Panc1 (cell line): ENCODE measurements at regions not wholly inside any gene's neighbourhood (a gene's known extent, or its start where the extent isn't known, plus 50 kb on each side); places are given as distances from the start of the nearest gene placed in this dataset.

Experiments used
- POLR2AphosphoS5 ChIP-seq: IDR thresholded peaks from 2 replicates; pipeline ENCODE4 v1.6.1; 2012; ENCODE audit warnings: mild to moderate bottlenecking, low read depth, low read length, moderate library complexity
- SIN3A ChIP-seq: IDR thresholded peaks from 2 replicates; pipeline ENCODE4 v1.6.1; 2012; ENCODE audit warnings: low read depth, mild to moderate bottlenecking, low read length, moderate library complexity, borderline replicate concordance; ENCODE audit not compliant: insufficient read depth
- TF ChIP-seq, protein P1 (sequence below): fragments of 450-650 bp; IDR thresholded peaks from 2 replicates; pipeline ENCODE4 v1.5.1; 2017; ENCODE audit warnings: mild to moderate bottlenecking
- TF ChIP-seq, protein P2 (sequence below), 2 experiments: IDR thresholded peaks; 2 replicates each; pipeline ENCODE4 v1.6.1; 2011 to 2012; ENCODE audit warnings: low read depth in 2 of 2, control low read depth in 1 of 2, low read length in 1 of 2, mild to moderate bottlenecking in 1 of 2, moderate library complexity in 1 of 2; ENCODE audit not compliant: insufficient read depth in 1 of 2

DNA sequence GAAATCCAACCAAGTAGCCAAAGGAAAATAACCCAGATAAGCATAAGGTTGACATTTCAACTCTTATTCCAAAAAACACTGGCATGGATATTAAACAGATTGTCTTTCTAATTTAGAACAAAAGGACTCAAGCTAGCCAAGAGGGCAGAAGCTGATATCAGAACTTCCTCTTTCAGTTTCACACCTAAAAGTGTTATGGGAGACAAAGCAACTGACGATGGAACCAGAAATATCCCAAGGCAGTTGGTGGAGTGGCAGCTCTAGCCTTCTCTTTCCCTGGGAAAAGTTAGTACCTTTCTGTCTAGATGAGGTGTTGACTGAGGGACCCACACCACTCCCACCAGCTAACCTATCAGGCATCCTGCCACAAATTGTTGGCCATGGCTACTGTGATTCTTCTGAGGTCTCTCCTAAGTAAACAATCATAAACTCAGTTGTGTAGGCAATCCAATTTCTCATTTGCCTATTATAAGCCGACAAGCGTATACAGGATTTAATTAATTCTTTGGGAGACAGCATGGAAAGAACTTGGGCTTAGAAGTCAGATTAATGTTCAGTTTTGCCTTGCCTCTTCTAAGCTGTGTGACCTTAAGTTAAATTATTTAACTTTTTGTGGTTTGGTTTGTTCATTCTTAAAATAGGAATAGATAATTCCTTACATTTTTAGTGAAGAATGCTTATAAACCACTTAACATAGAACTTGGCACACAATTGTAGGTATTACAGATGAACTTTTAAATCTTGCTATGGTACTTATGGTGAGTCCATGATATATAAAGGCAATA lies 110.9 kb upstream of the ADAMTSL1 start:
- TF ChIP-seq, protein P1, sequence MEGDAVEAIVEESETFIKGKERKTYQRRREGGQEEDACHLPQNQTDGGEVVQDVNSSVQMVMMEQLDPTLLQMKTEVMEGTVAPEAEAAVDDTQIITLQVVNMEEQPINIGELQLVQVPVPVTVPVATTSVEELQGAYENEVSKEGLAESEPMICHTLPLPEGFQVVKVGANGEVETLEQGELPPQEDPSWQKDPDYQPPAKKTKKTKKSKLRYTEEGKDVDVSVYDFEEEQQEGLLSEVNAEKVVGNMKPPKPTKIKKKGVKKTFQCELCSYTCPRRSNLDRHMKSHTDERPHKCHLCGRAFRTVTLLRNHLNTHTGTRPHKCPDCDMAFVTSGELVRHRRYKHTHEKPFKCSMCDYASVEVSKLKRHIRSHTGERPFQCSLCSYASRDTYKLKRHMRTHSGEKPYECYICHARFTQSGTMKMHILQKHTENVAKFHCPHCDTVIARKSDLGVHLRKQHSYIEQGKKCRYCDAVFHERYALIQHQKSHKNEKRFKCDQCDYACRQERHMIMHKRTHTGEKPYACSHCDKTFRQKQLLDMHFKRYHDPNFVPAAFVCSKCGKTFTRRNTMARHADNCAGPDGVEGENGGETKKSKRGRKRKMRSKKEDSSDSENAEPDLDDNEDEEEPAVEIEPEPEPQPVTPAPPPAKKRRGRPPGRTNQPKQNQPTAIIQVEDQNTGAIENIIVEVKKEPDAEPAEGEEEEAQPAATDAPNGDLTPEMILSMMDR = no peak
- TF ChIP-seq POLR2AphosphoS5 = no peak
- TF ChIP-seq, protein P2, sequence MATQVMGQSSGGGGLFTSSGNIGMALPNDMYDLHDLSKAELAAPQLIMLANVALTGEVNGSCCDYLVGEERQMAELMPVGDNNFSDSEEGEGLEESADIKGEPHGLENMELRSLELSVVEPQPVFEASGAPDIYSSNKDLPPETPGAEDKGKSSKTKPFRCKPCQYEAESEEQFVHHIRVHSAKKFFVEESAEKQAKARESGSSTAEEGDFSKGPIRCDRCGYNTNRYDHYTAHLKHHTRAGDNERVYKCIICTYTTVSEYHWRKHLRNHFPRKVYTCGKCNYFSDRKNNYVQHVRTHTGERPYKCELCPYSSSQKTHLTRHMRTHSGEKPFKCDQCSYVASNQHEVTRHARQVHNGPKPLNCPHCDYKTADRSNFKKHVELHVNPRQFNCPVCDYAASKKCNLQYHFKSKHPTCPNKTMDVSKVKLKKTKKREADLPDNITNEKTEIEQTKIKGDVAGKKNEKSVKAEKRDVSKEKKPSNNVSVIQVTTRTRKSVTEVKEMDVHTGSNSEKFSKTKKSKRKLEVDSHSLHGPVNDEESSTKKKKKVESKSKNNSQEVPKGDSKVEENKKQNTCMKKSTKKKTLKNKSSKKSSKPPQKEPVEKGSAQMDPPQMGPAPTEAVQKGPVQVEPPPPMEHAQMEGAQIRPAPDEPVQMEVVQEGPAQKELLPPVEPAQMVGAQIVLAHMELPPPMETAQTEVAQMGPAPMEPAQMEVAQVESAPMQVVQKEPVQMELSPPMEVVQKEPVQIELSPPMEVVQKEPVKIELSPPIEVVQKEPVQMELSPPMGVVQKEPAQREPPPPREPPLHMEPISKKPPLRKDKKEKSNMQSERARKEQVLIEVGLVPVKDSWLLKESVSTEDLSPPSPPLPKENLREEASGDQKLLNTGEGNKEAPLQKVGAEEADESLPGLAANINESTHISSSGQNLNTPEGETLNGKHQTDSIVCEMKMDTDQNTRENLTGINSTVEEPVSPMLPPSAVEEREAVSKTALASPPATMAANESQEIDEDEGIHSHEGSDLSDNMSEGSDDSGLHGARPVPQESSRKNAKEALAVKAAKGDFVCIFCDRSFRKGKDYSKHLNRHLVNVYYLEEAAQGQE (IDR thresholded peaks at IDR 0.05; ENCODE audit: insufficient read depth in 1 of 2, low read depth in 2 of 2, low read length in 1 of 2) = no peak
- no peak for TF ChIP-seq SIN3A
